Neural progenitor cell (in vitro differentiated cells): ENCODE measurements at regions not wholly inside any gene's neighbourhood (a gene's known extent, or its start where the extent isn't known, plus 50 kb on each side); places are given as distances from the start of the nearest gene placed in this dataset.
A peak's percentile ranks its signal among the peaks of the same experiment; 100 is the strongest.
"Not testable (repeated sequence)": the region's sequence is repeated elsewhere in the genome, so short reads cannot be mapped to it uniquely, and the experiment has no call there.

Experiments
- DNase-seq: peaks from one replicate; pipeline ENCODE4 v3.0.0-alpha.2; 2016; ENCODE audit warnings: low spot score
- H2AFZ ChIP-seq: fragments of 200-600 bp; sonication (generic); replicated peaks from 2 replicates; pipeline ENCODE4 v1.6.1; 2016; ENCODE audit warnings: antibody characterized with exemption
- H3F3A ChIP-seq: fragments of 200-600 bp; sonication (generic); 2 replicates; pipeline ENCODE4 v1.6.1; 2016; ENCODE audit warnings: antibody characterized with exemption, low read depth
- H3K27ac ChIP-seq: fragments of 200-600 bp; sonication (generic); 2 replicates; pipeline ENCODE4 v1.5.1; 2016; ENCODE audit warnings: mild to moderate bottlenecking
- H3K27me3 ChIP-seq: fragments of 200-600 bp; sonication (generic); 2 replicates; pipeline ENCODE4 v1.6.1; 2016; ENCODE audit warnings: mild to moderate bottlenecking, moderate library complexity
- H3K36me3 ChIP-seq: fragments of 200-600 bp; sonication (generic); 2 replicates; pipeline ENCODE4 v1.5.1; 2016
- H3K4me1 ChIP-seq: fragments of 200-600 bp; sonication (generic); 2 replicates; pipeline ENCODE4 v1.6.1; 2016; ENCODE audit warnings: mixed run types
- H3K4me2 ChIP-seq: fragments of 200-600 bp; sonication (generic); 2 replicates; pipeline ENCODE4 v1.6.1; 2016
- H3K4me3 ChIP-seq: fragments of 200-600 bp; sonication (generic); 2 replicates; pipeline ENCODE4 v1.5.1; 2016
- H3K79me2 ChIP-seq: fragments of 200-600 bp; sonication (generic); 2 replicates; pipeline ENCODE4 v1.6.1; 2016; ENCODE audit warnings: low read depth
- H3K9ac ChIP-seq: fragments of 200-600 bp; sonication (generic); 2 replicates; pipeline ENCODE4 v1.6.1; 2016
- H3K9me3 ChIP-seq: fragments of 200-600 bp; sonication (generic); 2 replicates; pipeline ENCODE4 v1.5.1; 2016; ENCODE audit warnings: low read depth
- H4K20me1 ChIP-seq: fragments of 200-600 bp; sonication (generic); 2 replicates; pipeline ENCODE4 v1.6.1; 2016; ENCODE audit warnings: low read depth
- H3K27ac Mint-ChIP-seq: 3 replicates; pipeline ENCODE4 v1.8.0; 2021; ENCODE audit warnings: mixed read lengths
- H3K27me3 Mint-ChIP-seq: 2 replicates; pipeline ENCODE4 v1.8.0; 2022; ENCODE audit warnings: low read depth, mild to moderate bottlenecking, inconsistent platforms, moderate library complexity, mixed read lengths; ENCODE audit not compliant: insufficient read depth
- H3K36me3 Mint-ChIP-seq: 3 replicates; pipeline ENCODE4 v1.8.0; 2021; ENCODE audit warnings: mixed read lengths
- H3K4me1 Mint-ChIP-seq: 3 replicates; pipeline ENCODE4 v1.8.0; 2021; ENCODE audit warnings: mixed read lengths
- H3K4me3 Mint-ChIP-seq: 3 replicates; pipeline ENCODE4 v1.8.0; 2021; ENCODE audit warnings: mild to moderate bottlenecking, moderate library complexity, mixed read lengths
- H3K9me3 Mint-ChIP-seq: 3 replicates; pipeline ENCODE4 v1.8.0; 2020; ENCODE audit warnings: mixed read lengths
- EZH2 ChIP-seq: fragments of 200-600 bp; sonication (generic); IDR thresholded peaks from 2 replicates; pipeline ENCODE4 v1.6.1; 2017; ENCODE audit warnings: antibody characterized with exemption, mild to moderate bottlenecking, moderate library complexity
- EZH2phosphoT487 ChIP-seq: fragments of 200-600 bp; sonication (generic); IDR thresholded peaks from 2 replicates; pipeline ENCODE4 v1.6.1; 2017; ENCODE audit warnings: antibody characterized with exemption
- TF ChIP-seq, protein P1 (sequence below): fragments of 200-600 bp; sonication (generic); IDR thresholded peaks from 2 replicates; pipeline ENCODE4 v1.5.1; 2017; ENCODE audit warnings: antibody characterized with exemption, mild to moderate bottlenecking

DNA sequence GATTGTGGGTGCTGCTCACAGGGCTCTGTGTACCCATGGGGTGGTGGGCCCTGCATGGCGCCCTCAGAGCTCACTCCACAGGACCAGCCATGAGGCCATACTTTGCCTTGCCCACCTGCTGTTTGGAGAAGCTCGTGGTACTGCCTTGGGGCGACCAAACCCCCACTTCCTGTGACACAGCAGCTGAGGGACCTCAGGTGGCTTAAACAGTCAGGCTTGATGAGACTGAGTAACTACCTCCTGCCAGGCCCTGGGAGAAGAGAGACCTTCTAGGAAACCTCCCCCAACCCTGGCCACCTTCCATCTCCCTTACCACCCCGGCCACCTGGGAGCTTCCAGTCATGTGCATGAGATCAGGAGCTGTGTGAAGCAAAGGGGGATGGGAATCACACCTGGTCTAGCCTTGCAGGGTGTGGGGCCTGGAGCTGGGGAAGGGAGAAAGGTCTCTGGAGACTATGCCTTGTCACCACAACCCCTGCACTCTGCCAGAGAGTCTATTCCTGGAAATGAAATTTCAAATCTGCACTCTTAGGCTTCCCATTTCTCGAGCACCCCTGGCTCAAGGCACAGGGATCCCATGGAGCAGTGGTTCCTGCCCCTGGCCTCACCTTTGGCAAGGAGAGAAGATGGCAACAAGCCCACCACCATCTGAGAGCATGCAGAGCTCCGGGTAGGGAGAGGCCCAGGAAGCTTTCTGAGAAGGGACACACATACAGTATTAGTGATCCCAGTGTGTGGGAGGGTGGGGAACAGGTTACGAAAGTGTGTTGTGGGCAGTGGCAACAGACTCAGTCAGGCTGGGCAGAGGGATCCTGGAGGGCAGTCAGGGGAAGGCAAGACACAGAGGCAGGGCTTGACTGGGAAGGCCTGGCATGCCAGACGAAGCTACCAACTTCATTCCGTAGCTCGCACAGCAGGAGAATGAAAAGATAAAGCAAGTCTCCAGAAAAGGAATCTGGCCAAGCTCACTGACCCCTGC, 125.0 kb downstream of the URI1 start:
- TF ChIP-seq, protein P1, sequence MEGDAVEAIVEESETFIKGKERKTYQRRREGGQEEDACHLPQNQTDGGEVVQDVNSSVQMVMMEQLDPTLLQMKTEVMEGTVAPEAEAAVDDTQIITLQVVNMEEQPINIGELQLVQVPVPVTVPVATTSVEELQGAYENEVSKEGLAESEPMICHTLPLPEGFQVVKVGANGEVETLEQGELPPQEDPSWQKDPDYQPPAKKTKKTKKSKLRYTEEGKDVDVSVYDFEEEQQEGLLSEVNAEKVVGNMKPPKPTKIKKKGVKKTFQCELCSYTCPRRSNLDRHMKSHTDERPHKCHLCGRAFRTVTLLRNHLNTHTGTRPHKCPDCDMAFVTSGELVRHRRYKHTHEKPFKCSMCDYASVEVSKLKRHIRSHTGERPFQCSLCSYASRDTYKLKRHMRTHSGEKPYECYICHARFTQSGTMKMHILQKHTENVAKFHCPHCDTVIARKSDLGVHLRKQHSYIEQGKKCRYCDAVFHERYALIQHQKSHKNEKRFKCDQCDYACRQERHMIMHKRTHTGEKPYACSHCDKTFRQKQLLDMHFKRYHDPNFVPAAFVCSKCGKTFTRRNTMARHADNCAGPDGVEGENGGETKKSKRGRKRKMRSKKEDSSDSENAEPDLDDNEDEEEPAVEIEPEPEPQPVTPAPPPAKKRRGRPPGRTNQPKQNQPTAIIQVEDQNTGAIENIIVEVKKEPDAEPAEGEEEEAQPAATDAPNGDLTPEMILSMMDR: no peak
- no peak for TF ChIP-seq EZH2phosphoT487
- TF ChIP-seq EZH2: no peak
- Histone ChIP-seq H2AFZ (no peak overlapping the region), H3K27ac (no peak overlapping the region), H3K9me3 (no peaks in the 10 kb centered on the region), H3K27me3 (no peaks in the 10 kb centered on the region), H3K9ac (no peak overlapping the region), H3K36me3 (no peaks in the 10 kb centered on the region), H4K20me1 (no peaks in the 10 kb centered on the region), H3K4me2 (no peak overlapping the region), H3K79me2 (no peaks in the 10 kb centered on the region), H3K4me3 (no peak overlapping the region), H3F3A (peaks cover 28% of the 10 kb centered on the region), H3K4me1 (peaks cover 30% of the 10 kb centered on the region)
- Mint-ChIP-seq H3K9me3 (peaks cover 8% of the 10 kb centered on the region), H3K36me3 (no peaks in the 10 kb centered on the region), H3K27me3 (peaks cover 26% of the 10 kb centered on the region), H3K4me1 (peaks cover 21% of the 10 kb centered on the region), H3K27ac (no peak overlapping the region), H3K4me3 (no peak overlapping the region)
- DNase-seq: no peak

DNA sequence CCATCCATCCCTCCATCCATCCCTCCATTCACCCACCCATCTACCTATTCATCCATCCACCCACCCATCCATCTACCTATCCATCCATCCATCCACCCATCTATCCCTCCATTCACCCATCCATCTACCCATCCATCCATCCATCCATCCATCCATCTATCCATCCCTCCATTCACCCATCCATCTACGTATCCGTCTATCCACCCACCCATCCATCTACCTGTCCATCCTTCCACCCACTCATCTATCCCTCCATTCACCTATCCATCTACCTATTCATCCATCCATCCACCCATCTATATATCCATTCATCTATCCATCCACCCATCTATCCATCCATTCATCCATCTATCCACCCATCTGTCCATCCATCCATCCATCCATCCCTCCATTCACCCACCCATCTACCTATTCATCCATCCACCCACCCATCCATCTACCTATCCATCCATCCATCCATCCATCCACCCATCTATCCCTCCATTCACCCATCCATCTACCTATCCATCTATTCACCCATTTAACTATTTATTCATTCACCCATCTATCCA, 126.0 kb downstream of the URI1 start:
- not testable (repeated sequence) for H3K27ac ChIP-seq, DNase-seq, H3K36me3 Mint-ChIP-seq, H3K27ac Mint-ChIP-seq, H4K20me1 ChIP-seq, H3K36me3 ChIP-seq, H3K79me2 ChIP-seq, H3K27me3 ChIP-seq, H3K9me3 Mint-ChIP-seq, H2AFZ ChIP-seq, H3K4me2 ChIP-seq, H3K9me3 ChIP-seq, H3K9ac ChIP-seq, H3K4me3 ChIP-seq
- Mint-ChIP-seq H3K4me3 (peak overlapping the region; percentile 24), H3K4me1 (peaks cover 23% of the 10 kb centered on the region), H3K27me3 (peaks cover 25% of the 10 kb centered on the region)
- peaks cover 28% of the 10 kb centered on the region for H3F3A ChIP-seq
- peaks cover 32% of the 10 kb centered on the region for H3K4me1 ChIP-seq

DNA sequence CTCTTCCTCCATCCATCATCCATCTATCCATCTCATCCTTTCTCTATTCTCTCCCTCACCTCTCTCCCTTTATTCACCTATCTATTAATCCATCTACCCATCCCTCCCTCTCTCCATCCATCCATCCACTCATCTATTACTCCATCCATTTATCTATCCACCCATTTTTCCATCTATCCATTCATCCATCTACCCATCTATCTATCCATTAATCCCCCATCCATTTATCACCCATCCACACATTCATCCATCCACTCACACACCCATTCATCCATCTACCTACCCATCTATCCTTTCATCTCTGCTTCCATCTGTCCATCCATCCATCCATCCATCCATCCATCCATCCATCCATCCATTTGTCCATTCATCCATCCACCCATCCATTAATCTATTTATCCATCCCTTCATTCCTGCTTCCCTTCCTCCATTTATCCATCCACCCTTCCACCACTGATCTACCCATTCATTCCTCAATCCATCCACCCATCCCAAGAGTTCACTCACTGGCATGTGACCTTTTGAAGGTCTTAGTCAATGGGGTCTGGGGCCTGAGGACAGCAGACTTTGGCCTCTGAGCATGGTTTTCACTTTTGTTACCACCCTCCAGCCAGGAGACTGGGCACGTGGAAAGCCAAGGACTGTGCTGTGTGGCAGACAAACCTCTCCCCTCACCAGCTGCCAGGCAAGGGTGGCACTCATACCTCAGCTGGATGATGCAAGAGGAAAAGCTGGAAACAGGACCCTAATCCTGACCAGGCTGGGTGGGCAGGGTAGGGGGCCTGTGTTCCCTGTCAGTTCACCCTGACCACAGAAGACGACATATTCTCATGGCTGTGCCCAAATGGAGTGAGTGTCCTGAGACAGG, 126.7 kb downstream of the URI1 start:
- H3K9me3 ChIP-seq: no peaks in the 10 kb centered on the region
- TF ChIP-seq EZH2phosphoT487 (no peak), EZH2 (no peak)
- TF ChIP-seq, protein P1: no peak
- H3K4me3 Mint-ChIP-seq: no peak overlapping the region
- no peak overlapping the region for H3K27ac Mint-ChIP-seq
- H3K4me2 ChIP-seq: peak overlapping the region; percentile 69
- H3K79me2 ChIP-seq: no peaks in the 10 kb centered on the region
- peaks cover 32% of the 10 kb centered on the region for H3K4me1 ChIP-seq
- H3K9ac ChIP-seq: no peak overlapping the region
- peaks cover 25% of the 10 kb centered on the region for H3K27me3 Mint-ChIP-seq
- H3K36me3 Mint-ChIP-seq: no peaks in the 10 kb centered on the region
- no peaks in the 10 kb centered on the region for H3K27me3 ChIP-seq
- no peak for DNase-seq
- peaks cover 28% of the 10 kb centered on the region for H3F3A ChIP-seq
- no peak overlapping the region for H3K27ac ChIP-seq
- H3K4me1 Mint-ChIP-seq: peaks cover 23% of the 10 kb centered on the region
- peaks cover 8% of the 10 kb centered on the region for H3K9me3 Mint-ChIP-seq
- no peak overlapping the region for H2AFZ ChIP-seq
- H4K20me1 ChIP-seq: no peaks in the 10 kb centered on the region
- no peaks in the 10 kb centered on the region for H3K36me3 ChIP-seq
- no peak overlapping the region for H3K4me3 ChIP-seq
